HG03565 (cell line): ENCODE measurements at regions not wholly inside any gene's neighbourhood (a gene's known extent, or its start where the extent isn't known, plus 50 kb on each side); places are given as distances from the start of the nearest gene placed in this dataset.

Experiments used
- ATAC-seq: cut with Tn5 transposase; IDR thresholded peaks from one replicate; pipeline ENCODE4 v1.9.1; 2021; ENCODE audit warnings: mild to moderate bottlenecking, moderate library complexity; ENCODE audit not compliant: unreplicated experiment

DNA sequence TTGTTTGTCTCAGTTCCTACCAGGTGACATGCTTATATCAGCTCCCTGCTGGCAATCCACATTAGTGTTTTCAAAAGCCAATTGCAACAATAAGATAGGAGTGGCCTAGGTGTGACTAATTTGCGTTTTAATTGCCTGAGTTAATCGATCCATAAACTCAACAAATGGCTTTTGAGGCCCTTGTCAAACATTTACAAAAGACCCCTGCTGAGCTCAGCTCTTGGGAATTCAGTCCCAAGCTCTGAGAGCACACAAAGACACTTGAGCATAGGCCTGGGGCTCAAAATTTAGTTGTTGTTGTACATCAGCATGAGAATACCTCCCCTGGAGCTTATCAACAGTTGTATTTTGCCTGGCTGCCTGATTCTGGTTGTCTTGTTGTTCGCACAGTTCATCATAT, 1134.4 kb upstream of the TSPY4 start:
- ATAC-seq: no peak

DNA sequence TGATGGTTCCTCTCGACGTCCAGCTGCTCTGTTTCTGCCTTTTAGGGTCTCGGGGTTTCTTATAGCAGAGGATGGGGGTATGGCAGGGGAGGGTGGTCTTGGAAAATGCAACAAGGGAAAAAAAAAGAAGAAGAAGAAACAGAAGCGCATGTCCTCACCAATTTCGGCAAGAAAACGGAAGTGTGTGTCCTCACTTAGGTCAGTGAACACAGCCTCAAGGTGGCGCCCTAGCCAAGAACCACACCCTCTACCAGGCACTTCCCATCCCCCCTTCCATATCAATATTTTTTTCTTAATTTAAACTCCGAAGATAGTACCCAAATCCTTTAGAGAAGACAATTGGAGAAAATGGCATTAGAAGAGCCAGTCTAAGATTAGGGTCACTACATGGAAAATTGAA, 1096.1 kb upstream of the TSPY4 start:
- ATAC-seq: no peak

DNA sequence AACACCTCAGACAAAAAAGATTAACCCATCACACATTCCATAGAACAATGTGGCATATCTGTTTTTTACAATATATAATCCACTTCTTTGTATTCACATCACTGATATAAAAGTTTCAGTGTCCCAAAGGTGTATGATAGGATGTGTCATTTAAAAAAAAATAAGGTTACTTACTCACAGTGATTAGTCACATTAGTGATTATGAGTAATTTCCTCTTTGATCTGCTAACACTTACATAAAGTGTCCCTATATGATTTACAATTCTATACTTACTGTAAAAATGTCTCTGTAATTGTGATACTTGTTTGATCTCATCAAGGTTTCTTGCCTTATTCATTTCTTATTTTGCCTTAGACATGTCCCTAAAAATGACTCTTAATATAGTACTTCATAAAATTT, 1063.5 kb upstream of the TSPY4 start:
- ATAC-seq: no peak

DNA sequence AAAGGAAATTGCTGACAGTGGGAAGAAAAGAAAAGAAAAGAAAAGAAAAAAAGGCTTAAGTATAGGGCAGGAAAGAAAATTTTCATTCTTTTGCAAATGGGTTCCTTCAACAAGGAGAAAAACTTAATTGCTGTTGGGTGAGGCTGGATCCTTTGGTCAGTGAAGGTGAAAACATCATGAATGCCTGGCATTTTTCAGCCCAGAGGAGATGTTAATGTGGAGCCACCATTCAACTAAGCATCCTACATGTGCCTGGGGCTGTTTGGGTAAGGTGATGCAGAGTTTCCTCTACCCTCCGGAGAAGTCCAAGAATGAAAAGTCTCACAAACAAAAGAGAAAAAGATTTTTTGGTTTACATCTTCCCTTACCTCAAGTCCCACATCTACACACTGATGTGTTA, 1032.2 kb upstream of the TSPY4 start:
- ATAC-seq: no peak

DNA sequence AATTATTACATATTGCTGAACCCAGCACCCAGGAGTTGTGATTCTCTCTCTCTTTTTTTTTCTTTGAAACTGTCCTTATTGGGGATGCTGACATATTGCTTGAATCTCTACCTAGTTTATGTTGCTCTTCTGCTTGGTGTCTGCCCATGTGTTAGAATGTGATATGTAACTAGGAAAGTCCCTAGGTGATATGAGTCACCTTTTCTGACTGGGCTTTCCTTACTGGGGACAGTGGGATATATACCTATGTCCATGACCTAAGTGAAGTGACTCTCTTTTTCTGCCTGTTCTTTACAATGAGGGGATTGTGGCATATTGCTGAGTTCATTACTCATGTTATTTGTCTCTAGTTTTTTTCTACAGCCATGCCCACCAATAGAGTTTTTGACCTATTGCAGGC, 1013.2 kb upstream of the TSPY4 start:
- ATAC-seq: no peak

DNA sequence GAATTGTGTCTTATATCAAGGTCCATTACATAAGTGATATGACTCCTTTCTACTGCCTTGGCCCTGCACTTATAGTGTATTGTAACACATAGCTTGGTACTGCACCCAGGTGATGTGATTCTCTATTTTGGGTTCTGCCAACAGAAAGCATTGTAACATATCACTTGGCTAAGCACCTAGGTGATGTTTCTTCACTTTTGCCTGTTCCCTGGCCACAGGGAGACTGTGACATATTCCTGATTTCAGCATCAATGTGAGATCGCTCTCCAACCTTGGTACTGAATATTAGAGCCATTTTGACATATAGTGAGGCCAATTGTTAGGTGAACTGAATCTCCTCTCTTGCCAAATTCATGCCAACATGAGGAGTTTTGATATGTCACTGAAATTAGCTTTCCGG, 1010.3 kb upstream of the TSPY4 start:
- ATAC-seq: no peak

DNA sequence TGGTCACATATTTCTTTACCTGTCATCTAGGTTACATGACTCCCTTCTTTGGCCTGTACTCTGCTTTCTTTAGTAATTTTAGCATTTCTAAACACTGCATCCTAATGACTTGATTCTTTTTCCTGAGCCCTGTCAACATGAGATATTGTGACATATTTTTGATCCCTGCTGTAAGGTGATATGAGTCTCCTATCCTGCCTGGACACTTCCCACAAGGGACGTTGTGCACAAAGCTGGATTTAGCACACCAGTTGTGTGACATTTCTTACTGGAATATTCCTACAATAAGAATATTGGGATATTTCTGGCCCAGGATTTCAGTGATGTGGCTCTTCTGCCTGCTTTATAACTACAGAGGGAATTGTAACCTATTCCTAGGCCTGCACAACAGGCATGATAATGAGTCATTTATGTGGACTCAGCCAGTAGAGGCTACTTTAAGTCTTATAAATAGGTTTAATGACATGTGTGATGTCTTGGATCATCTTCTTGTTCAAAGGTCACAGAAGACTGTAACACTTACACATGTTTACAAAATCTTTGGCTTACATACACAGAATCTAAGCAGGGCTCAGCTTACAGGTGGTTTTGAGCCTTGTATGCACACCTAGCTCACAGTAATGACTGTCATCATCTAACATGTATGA, 1009.4 kb upstream of the TSPY4 start:
- no peak for ATAC-seq

DNA sequence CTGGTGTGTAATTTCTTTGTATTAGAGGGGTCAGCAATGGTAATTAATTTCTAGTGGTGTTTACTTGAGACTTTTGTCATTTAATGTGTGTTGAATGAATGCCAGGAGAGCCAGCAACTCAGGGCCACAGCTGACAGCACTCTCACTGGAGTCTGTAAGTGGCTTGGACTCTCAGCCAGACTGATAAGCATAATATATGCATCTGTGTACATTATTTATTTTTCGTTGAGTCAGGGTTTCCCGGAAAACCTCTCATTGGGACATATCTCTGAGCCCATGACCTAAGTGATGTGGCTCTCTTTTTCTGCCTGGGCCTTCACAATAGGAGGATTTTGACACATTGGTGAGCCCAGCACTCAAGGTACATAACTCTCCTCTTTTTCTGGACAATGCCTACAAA, 1007.8 kb upstream of the TSPY4 start:
- no peak for ATAC-seq

DNA sequence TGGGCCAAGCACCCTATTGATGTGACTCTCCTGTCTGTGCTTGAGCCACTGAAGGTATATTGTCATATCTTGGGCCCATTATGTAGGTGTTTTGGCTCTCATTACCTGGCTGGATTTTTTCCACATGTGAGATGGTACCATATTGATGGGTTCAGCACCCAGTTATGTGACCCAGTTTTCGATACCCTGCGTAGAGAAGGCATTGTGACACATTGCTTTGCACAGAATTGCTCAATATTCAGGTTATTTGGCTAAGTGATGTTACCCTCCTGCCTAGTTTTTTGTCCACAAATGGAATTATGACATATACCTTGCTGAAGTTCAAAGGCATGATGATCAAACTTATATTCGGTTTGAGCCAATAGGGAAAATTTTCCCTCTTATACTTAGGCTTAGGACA, 1007.3 kb upstream of the TSPY4 start:
- ATAC-seq: no peak

DNA sequence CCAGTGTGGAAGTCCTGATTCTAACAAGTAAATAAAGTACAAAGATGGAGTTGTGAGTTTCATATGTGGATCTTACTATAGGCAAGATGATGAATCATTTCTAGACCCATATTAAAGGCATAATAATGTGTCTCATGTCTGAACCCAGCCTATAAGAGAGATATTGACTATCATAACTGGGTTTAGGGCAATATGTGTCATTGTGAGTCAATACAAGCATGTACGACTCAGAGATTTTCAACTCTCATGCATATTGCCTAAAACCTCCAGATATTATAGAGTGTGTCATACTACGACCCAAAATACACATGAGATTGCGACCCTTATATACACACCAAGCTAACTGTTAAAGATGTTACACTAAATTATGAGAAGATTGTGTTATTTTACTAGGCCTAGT, 1003.9 kb upstream of the TSPY4 start:
- no peak for ATAC-seq

DNA sequence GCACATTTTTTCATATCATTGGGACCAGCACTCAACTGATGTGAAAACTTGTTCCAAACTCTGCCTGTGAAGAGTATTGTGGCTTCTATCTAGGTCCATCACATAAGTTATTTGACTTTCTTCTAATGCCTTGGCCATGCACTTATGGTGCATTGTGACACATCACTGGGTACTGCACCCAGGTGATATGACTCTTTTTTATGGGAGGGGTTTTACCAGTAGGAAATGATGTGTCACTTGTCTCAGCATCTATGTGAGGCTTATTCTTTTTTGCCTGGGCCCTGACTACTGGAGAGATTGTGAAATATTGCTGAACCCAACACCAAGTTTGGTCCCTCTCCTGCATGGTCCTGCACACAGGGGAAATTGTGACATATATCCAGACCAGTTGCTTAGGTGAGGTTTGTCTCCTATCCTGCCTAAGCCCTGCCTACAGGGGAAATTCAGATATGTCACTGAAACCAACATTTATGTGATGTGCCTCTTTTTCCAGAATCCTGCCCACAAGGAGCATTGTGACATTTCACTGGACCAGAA, 1001.9 kb upstream of the TSPY4 start:
- ATAC-seq: no peak

DNA sequence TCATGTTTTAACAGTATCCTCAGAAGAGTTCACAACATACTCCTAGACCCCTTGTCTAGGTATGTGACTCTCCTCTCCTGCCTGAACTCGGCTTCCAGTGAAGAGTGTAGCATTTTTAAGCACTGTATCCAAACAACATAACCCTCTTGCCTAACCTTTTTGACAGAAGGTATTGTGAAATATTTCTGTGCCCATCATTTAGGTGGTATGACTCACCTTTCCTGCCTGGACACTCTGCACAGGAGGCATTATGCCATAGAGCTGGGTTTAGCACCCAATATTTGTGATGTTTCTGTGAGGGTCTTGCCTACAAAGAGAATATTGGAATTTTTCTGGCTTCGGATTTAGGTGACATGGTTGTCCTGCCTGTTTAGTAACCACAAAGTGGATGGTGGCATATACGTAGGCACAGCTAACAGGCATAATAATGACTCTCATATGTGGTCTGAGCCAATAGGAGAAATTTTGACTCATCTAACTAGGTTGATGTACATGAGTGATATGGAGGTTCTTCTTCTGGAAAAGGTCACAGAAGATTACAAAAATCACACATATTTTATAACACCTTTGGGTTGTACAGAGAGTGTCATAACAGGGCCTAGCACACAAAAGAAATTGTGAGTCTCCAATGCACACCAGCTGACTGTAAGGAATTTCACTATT, 1001.0 kb upstream of the TSPY4 start:
- no peak for ATAC-seq

DNA sequence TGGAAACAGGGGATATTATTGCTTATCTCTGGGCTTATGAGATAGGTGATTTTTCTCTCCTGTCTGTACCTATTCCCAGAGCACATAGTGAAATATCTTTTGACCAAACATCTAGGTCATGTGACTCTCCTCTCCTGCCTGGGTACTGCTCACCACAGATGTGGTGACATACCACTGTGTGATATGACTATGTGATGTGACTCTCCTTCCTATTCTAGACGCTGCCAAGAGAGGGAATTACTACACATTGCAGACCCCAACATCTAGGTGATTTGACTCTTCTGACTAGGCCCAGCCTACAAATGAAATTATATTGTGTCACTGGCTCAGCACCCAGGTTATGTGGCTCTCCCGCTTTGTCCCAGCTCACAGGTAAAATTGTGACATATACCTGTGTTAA, 996.3 kb upstream of the TSPY4 start:
- ATAC-seq: no peak

DNA sequence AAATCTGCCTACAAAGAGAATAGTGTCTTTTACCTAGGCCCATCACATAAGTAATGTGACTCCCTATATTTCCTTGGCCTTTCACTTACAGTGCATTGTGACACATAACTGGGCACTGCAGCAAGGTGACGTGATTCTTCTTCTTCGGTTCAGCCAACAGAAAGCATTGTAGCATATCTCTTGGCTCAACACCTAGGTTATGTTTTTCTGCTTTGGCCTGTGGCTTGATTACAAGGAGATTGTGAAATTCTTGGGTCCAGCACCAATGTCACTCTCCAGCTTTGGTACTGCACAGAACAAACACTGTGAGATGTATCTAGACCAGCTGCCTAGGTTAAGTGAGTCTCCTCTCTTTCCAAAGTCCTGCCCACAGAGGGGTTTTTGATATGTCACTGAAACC, 995.1 kb upstream of the TSPY4 start:
- ATAC-seq: no peak

DNA sequence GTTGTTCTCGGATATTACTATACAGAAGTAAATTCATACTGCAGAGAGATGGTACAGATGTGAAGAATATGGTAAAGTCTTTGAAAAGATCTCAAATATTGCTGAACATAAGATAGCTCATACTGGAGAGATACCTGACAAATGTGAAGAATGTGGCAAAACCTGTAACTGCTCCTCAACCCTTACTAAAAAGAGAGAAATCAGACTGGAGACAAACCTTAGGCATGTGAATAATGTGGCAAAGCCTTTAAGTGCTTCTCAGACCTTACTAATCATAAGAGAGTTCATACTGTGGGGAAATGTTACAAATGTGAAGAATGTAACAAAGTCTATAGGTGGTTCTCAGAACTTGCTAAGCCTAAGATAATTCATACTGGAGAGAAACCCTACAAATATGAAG, 986.0 kb upstream of the TSPY4 start:
- ATAC-seq: no peak

DNA sequence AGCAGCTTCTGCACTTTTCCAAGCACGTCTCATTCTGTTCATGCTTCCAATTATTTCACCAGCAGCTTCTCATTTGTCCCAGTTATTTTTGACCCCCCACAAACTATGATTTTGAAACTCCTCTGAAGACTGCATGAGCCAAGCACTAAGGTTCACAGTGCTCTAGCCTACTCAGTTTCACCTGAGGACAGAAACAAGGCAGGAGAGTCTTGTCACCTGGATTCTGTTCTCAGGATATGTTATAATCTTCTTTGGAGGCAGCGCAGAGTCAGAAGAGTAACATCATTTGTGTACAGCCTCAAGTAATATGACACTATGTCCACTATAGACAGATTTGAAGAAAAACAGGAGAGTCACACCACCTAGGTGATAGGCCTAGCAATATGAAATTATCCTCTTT, 985.1 kb upstream of the TSPY4 start:
- ATAC-seq: no peak

DNA sequence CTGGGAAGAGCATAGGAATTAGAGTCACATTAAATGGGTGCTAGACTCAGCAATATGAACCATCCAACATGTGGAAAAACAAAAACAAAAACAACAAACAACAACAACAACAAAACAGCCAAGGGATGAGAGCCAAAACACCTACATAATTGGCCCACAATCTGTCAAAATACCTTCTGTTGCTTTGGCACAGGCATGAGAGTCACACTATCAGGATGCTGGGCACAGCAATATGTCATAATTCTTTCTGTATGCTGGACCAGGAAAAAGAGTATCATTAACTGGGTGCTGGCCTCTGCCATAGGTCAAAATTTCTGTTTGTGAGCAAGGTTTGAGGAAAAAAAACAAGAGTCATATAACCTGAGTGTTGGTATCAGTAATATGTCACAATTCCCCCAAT, 979.1 kb upstream of the TSPY4 start:
- no peak for ATAC-seq

DNA sequence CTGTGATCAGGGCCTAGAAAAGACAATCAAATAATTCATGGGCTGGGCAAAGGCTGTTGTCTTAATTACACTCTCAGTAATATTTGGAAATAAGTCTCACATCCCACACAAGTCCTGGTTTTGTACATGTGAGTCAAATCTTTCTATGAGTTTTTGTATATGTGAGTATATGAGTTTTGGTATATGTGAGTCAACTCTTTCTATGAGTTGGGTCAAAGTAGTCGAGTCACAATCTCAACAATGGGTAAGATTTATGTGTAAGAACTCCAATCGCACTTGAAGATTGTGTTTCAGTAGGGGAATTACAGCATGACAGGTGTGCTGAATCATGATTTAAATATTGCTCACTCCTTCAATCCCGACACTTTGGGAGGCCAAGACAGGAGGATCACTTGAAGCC, 975.5 kb upstream of the TSPY4 start:
- no peak for ATAC-seq

DNA sequence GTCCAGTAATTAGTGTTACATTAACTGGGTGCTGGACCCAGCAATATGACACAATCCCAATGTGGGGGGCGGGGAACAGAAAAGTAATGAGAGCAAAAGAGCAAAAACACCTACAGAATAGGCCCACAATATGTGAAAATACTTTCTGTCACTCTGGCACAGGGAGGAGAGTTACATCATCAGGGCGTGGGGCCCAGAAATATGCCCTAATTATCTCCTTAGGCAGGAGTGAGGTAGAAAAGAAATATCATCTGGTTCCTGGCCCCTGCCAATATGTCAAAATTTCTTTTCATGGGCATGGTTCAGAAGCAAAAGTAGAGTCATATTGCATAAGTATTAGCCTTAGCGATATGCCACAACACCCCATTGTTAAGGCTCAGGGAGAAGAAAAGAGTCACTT, 959.8 kb upstream of the TSPY4 start:
- ATAC-seq: no peak

DNA sequence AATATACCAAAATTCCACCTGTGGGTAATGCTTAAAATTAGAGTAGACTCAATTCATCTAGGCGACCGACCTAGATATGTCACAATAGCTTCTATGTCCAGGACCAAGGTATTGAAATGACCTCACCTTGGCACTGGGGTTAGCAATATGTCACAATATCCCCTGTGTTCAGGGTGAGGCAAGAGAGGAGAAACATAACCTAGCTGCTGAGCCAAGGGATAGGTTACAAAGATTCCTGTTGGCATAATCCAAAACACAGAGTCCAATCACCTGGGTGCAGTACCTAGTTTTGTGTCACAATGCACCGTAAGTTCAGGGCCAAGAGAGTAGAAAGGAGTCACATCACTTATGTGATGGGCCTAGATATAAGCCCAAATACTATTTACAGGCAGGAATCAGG, 957.5 kb upstream of the TSPY4 start:
- ATAC-seq: no peak

DNA sequence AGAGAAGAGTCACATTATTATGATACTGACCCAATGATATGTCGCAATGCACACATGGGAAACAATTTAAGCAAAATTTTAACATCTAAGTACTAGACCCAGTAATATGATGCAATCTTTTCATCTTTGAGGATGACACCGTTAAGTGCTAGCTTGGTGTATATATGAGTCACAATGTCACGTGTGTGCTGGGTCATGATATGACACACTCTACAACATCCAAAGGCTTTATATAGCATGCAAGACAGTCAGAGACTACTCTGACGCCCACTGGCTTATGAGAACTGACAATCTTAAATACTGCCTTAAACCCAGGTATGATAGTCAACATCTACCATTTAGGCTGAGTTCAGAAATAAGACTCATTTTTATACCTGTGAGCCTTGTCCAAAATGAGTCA, 955.8 kb upstream of the TSPY4 start:
- ATAC-seq: peak; percentile 85

DNA sequence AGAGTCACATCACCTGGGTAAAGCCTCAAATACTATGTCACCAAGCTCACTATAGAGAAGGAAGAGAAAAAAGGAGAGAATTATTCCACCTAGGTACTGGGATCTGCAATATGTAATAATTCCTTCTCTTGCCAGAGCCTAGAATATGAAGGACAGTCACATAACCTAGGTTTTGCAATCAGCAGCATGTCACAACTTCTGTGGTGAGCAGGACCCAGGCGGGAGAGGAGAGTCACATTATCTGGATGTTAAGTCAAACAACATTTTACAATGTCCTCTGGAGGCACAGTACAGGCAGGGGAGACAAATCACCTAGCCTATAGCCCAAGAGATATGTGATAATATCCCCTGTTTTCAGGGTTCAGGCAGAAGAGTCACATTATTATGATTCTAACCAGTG, 951.2 kb upstream of the TSPY4 start:
- no peak for ATAC-seq

DNA sequence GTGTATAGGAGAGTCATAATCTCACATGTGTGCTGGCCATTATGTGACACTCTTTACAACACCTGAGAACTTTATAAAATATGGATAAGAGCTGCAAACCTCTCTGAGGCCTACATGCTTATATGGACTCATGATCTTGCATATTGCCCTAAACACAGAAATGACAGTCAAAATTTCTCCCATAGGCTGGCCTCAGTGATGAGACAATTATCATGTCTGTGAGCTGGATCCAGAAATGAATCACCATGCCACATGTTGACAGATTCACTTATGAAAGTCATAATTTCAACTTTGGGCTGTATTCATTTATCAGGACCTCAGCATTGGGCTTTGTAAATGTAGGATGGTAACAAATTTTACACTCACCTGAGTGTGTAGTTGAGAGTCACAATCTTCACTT, 948.8 kb upstream of the TSPY4 start:
- ATAC-seq: no peak
